HG03342 (cell line): ENCODE measurements at regions not wholly inside any gene's neighbourhood (a gene's known extent, or its start where the extent isn't known, plus 50 kb on each side); places are given as distances from the start of the nearest gene placed in this dataset.

Source experiments
- ATAC-seq: cut with Tn5 transposase; IDR thresholded peaks from one replicate; pipeline ENCODE4 v1.9.1; 2021; ENCODE audit warnings: mild to moderate bottlenecking, moderate library complexity; ENCODE audit not compliant: unreplicated experiment

DNA sequence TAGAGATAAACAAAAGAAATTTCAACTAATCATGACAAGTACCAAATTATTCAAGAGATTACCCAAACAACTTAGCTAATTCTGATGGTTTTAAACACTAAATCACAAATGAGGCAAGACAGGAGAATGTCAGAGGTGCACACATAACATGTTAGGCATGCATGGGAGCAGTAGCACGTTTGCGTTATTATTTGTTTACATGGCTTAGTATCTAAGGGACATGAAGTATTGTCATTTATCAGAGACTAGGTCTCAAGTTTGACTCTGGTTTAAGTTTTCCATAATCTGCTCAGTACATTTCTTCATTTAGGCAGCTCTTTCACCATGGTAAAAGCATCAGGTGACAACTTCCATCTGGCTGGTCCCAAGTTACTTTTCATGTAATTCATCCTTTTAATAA is 244.1 kb upstream of the TNC start:
- no peak for ATAC-seq

DNA sequence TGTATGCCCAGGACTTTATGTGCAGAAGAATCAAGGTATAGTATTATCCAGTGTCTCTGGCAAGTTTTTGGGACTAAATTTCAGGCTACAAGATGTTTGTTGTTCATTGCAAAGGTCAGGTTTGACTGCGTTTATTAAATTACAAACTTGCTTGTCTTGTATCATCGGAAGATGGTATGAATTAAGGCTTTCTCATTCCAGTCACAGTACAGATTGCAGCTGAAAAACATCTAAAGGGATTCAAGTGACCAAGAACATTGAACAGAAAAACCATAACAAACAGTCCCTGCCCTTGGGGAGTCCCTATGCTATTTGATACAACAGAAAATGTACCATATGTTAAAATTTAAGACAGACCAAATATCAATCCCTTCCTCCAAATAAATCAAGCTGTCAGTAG is 244.7 kb upstream of the TNC start:
- no peak for ATAC-seq

DNA sequence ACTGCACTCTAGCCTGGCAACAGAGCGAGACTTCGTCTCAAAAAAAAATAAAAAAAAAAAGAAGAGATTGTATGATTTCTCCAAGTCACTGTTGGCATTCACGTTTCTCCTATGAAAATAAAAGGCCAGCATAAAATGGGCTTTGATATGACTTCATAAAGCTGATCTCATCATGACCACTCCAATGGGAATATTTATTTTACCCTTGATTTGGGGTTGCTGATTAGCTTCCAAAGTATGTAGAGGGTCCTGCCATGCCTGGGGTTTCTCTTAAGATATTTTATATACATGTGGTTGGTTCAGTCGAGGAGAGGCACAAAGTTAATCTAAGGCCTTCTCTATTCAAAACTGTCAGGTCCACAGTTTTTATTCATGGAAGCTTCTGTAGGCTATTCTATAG is 247.0 kb upstream of the TNC start:
- ATAC-seq, result no peak

DNA sequence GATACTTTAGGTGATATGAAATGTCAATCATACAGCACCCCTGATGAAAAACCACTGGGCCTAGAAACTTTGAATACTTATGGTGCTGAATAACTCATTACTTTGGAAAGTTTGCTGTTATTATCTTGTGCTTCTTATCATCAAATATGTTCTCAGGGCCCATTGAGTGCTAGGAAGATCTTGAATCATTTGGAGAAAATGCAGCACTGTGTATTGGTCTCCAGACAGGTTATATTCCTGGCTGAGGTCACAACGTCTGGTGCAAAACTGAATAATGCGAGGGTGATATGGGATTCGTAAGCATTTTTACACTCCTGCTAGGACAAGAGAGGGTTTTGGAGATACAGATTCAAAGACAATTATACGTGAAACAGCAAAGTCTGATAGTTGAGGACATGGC is 249.4 kb upstream of the TNC start:
- no peak for ATAC-seq

DNA sequence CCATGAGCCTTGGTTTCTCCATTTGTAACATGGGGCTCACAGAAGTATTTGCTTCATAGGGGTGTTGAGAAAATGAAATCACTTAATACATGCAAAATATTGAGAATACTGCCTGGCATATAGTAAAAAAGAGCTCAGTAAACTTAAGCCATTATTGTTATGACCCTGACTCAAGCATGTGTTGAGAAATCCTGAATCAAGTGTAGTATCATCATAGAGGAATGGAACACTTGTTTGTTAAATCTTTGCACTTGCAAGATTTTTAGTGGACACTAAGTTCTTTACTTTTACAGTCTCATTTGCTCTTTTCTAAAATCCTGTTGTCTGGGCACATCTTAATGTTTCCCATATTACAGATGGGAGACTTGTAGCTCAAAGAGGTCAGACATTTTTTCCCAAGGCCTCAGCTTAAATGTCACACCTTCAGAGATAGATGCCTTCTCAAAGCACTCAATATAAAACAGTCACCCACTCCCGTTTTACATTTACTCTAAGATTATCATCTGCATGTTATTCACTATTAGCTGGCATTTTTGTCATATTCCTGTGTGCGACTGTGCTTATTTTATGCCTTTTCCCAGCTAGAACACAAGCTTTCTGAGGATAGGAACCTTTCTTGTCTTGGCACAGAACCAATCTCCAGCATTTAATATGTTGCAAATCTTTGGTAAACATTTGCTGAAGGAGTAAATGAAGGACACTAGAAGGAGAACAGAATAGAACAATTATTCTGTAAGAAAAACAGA is 250.0 kb upstream of the TNC start:
- no peak for ATAC-seq

DNA sequence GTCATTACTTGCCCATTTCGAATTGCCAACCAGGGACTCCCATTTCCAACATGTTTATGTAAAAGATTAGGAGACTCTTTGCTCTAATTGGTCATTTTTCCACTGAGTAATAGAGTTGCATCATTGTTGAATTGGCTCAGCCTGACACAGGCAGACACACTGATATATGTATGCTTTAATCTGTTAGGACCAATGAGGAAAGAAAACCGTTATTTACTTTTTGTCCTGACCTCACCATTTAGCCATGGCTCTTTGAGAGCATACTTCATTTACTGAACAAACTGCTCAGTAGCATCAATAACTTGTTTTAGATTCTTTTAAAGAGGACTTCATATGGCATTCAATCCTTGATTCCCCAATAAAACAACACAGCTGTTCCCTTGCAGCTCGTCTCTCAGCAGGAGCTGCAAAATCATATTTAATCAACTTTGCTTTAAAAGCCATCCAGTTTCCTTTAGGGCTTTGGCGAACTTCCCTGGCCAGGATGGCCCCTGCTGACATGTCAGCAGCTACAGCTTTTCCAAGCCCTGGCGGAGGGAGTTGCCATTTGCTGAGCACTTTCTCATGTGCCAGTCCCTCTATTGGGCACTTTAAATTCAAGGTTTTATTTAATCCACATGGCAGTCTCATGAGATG is 251.5 kb upstream of the TNC start:
- ATAC-seq, result no peak

DNA sequence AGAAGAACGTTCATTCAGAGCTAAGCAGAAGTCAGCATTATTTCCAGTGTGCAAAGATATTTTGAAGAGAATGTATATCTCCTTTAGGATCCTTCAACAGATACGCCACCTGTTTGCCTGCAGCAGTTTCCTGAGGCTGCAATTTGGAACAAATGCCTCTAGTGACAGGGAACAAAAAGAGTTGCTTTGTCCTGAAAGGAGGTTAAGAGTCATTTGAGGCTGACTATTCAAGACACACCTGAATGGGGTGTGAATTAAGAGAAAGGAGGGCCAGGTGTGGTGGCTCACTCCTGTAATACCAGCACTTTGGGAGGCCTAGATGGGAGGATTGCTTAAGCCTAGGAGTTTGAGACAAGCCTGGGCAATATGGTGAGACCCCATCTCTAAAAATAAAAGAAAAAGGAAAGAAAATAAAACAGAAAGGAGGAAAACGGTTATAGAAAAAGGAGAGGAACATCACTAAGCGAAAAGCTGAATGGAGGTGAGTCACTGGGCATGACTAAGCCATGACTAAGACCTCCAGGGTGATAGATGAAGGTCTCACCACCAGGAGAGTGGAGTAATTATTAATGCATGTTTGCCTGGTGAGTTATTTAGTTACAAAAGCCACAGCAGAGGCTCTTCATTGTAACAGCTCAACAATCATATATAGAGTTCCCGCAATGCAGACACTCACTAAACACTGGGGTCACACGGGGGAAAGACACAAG is 255.2 kb upstream of the TNC start:
- ATAC-seq, result peak; percentile 92

DNA sequence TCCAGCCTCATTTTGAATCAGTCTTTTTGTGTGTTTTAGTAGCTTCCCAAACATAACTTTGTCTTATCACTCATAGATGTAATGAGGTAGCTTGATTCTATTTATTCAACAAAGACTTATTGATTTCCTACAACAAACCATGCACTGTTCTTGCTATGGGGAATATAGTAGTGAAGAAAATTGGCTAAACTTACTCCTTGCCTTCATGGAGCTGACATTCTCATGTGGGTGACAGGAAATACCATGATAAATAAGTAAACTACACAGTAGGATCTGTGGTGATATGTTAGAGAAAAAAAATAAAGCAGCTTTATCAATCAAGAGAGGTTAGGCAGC is 255.7 kb upstream of the TNC start:
- no peak for ATAC-seq

DNA sequence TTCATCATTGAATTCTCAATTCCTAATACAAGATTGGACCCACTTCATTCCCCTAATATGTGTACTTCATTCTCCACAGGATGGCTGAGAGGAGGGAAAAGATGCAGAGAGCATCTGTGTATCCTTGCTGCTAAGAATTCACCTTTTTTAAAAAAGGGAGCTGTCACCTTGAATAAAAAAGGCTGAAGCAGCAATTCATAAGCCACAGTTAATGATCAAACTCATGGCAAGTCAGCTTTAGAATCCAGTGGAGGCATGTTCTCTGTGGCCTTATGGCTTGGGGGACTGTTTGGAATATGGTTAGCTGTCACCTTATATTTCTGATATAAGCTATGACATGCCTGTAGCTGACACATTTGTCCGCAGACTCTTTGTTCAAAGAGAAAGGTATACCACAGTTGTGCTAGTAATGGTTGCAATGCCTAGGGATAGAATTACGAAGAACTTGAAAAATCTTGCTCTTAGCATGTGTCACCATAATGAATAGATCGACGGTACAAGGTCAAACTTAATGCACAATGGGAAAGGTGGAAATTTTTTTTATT is 256.8 kb upstream of the TNC start:
- no peak for ATAC-seq

DNA sequence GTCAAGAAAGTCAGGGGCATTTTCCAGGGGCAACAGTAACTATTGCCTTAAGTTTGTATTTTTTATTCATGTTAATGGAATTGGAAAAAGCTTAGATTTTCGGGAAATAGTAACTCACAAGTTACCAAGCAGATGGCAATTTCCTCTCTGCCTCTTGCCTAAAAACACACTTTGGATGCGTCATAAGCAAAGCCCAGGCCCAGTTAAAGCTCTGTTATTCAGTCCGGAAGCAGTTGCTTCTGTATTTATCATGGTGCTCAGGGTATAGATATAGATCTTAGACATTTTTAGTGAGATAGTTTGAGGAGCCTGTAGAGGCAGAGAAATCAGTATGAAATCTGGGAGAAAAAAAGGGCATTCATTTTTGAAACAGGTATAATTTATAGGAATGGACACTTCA is 260.3 kb upstream of the TNC start:
- ATAC-seq, result no peak

DNA sequence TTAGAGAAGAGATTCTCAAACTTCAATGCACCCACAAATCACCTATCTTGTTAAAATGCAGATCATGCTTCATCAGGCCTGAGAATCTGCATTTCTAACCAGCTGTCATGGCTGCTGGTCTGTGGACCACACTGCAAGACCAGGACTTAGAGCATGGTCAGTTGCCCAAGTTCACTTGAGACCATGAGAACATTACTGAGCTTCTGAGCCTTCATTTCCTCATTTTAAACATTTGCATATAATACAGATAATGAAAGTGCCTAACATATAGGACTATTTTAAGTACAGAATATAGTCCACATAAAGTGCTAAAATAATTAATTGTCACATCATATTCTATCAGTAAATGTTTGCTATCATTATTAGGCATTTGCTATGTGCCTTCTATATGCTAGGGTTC is 260.8 kb upstream of the TNC start:
- peak; percentile 49 for ATAC-seq

DNA sequence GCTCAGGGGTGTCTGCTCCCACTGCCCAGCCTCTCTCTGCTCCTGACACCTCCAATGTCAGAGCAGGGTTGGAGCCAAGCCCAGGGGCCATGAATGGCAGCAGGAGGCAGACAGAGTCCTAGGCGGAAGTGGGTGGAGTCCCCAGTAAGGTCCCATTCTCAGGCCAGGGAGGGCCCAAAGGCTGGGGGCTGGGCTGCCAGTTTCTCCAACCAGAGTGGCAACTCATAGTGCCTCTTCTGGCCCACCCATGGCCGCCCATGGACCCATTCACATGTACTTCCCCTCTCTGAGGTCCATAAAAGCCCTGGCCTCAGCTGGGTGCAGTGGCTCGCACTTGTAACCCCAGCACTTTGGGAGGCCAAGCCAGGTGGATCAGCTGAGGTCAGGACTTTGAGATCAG is 261.8 kb upstream of the TNC start:
- ATAC-seq, result no peak

DNA sequence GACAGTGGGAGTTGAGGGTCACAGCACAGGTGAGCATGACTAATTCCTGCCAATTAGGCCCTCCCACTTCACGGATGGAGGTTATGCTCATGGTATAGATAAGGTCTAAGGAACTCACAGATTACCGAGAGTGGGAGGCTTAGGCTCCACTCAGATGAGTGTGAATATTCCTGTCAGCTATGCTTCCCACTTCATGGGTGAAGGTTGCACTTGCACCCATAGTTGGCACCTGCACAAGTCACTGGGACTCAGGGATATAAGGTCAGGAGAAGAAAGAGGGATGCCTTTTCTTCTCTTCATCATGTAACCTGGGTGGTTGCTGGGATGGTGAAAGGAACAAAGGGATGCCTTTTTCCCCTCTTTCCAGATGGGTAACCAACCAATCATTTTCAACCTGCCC is 264.9 kb upstream of the TNC start:
- ATAC-seq, result no peak

DNA sequence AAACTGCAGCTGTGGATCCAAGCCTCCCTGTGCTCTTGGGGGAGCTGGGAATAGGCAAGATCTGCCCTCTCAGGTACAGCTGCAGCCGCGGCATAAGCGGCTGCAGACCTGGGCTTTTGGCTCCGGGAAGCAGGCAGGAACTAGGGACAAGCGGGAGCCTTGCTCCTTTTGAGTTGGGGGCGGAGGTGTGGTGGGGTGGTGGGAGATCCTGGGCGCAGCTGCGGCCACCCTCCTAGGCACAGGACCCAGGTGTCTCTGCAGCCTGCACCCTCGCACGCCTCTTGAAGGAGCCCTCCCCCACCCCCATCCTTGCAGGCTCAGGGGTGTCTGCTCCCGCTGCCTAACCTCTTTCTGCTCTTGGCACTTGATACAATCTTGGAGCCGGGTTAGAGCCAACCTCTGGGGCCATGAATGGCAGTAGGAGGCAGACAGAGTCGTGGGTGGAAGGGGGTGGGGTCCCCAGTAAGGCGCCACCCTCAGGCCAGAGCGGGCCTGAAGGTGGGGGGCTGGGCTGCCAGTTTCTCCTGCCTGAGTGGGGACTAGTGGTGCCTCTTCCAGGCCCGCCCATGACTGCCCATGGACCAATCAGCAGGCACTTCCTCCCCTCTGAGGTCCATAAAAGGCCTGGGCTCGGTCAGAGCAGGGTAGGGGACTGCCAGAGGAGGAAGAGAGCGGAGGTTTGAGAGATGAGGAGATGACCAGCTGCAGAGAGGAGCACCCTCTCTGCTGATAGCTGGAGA is 267.6 kb upstream of the TNC start:
- ATAC-seq, result no peak

DNA sequence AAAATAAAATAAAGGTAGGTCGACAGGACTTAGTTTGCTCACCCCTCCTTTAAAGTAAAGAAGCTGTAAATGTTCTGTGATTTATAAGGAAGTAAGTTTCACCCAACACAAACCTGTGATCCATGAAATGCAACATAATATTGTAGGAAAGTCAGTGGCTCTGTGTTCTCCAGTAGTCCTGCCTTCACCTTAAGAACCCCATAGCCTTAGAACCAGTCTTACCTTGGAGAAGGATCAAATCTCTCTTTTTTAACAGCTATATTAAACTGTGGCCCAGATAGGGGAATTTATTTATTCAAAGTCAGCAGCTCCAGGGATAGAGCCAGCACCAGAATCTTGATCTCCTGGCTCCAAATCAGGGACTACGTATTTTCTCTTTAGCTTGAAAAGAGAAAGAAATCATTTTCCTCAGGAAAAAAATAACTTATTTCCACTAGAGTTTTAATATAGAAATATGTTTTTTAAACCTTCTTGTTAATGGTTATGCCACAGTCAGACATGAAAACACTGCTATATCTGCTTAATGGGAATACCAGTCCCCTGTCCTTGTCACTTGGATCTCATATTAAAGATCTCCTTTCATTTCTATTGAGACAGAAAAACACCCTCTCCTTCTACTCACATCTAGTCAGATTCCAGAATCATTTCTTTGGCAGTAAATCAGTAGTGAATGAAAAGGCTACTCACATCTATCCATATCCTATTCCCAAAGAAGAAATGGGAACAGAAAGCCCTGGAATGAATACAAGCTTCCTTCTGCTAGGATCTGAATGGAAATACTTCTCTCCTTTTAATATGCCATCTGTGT is 269.2 kb upstream of the TNC start:
- no peak for ATAC-seq

DNA sequence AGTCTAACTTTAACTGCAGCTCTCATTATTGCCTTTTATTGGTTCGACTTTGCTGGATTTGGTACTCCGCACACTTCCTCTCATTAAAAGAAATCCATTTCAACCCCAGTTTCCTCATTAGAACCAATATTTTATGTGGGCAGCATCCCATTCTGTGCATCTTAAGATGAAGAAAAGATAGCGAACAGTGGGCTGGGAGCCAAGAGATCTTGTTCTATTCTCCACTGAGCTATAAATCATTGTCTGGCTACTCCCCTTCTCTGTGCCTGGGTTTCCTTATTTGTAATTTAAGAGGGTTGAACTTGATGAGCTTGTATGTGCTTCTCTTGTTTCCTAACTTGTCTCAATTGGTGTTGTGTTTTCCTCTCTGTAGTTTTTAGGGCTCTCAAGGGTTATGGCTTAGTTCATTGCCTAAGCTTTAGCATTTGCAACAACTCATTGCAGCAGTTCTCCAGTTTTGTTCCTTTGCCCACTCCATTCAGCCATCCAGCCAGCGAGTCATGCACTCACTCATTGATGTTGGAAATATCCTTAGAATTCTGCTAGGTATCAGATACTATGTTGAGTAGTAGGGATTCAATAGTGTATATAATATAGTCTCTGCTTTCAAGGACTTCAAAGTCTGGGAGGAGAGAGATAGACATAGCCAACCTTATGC is 273.3 kb upstream of the TNC start:
- ATAC-seq, result no peak

DNA sequence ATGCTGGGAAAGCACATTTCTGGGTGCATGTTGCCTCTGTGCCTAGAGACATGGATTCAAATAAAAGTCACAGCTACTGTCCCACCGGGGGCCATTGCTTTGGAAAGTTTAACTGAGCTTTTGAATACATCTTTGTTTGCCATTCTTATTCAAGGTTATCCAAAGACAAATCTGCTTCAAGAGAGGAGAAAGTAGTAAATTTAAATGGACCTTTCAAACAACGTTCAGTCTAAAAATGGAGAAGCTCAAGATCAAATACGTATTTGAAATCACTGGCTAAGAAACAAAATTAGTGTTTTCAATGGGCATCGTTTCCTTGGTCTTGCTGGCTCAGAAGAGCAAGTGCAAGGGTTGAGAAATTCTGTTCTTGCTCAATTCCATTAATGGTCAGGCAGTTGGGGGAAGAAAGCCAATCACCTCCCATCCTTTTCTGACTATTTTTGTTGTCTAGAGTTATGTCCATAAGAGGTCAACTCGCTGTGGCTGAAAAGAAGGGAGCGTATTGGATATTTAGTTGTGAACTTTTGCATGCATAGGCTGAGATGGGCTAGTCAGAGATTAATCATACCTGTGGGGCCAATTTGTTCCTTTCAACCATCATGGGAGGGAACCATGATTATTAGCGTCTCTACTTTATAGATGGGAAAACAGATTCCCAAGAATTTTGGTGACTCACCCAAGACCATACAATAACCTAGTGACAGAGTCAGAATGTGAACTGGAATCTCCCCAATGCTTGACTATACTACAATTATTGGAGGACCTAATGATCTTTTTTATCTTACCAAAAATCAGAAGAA is 276.2 kb upstream of the TNC start:
- no peak for ATAC-seq

DNA sequence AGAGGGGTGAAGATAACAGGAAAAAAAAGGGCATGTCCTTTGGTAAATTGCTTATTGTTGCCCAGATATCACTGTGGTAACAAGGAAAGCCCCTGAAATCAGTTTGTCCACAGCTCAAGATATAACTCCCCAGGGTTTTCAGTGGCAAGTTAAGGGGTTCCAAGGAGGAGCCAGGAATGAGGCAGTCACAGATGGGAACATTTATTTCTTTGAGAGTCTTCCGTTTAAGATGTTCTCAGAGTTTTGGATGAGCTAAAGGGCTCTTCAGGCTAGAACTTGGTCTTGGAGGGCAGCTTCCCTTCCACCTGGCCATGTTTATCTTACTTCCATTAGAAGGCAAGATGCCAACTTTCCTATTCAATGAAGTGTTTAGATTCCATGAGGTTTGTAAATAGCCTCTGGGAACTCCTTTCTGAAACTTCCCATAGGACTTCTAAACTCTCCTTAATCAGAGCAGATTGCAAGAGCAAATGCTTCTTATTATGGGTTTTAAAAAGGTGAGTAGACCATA is 277.6 kb upstream of the TNC start:
- no peak for ATAC-seq

DNA sequence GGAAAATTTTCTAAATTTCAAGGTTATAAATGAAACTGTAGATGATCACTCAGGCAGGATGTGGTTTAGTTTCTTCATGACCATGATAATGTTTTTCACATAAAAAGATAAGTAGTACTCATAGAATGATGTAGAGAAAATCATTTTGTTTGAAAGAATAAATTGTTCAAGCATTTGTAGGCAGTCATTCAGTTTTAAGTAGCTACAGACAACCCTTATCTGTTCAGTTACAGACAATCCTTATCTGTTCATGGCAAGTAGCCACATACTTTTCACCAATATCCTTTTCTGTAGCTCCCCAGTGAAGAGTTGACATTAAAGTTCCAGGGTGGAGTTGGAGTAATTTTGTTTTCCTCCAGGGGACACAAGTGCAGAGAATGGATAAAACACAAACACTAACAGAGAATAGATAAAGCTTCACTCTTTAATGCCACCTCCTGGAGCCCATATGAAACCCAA is 278.1 kb upstream of the TNC start:
- no peak for ATAC-seq
